GM19099 (cell line): ENCODE measurements at regions not wholly inside any gene's neighbourhood (a gene's known extent, or its start where the extent isn't known, plus 50 kb on each side); places are given as distances from the start of the nearest gene placed in this dataset.

Experiments used
- POLR2A ChIP-seq: IDR thresholded peaks from 3 replicates; pipeline ENCODE4 v1.6.1; 2011; ENCODE audit warnings: low read depth; ENCODE audit not compliant: insufficient read length; ENCODE audit errors: extremely low read depth

DNA sequence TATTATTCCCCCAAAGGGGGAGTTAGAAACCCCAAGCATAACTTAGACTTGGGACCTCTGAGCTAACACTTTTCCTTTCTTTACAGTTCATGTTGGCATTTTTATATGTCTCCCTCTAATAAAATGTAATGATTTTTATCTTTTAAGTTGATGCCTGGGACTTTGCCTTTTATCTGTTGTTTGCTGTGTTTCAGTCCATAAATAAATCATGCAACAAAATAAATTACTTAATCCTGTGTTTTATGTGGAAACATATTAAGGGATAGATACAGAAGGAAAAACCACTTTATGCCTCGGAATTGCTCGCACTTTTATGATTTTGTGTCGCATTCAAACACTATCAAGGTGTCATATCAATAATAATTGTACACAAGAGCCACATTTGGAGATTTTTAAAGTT is 93.7 kb upstream of the TBC1D5 start:
- TF ChIP-seq POLR2A: no peak

DNA sequence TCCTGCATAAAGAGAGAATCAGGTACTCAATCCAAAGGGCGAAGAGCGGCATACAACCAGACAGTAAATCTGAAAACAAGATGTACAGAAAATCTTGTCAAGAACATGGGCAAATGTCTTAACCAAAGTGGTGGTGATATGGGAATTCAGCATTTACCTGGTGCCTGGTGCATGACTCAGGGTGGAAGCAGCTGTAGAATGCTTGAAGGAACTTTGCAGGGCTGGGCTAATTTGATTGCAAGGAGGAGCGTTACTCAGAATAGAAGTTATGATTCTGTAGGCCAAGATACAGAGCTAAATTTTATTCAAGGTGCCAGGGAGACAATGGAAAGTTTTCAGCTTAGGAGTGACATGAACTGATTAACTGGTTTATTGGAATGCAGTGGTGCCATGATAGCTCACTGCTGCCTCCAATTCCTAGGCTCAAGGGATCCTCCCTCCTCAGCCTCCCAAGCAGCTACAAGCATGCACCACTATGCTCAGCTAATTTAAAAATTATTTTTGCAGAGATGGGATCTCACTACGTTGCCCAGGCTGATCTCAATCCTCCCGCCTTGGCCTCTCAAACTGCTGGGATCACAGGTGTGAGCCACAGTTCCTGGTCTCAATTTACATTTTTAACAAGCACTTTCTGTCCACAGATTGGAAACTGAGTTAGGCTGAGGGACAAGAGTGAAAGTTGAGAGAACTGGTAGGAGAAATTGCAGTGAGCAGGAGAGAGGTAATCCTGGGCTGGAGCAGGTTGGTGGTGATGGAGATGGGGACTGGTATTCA is 91.5 kb upstream of the TBC1D5 start:
- TF ChIP-seq POLR2A: no peak

DNA sequence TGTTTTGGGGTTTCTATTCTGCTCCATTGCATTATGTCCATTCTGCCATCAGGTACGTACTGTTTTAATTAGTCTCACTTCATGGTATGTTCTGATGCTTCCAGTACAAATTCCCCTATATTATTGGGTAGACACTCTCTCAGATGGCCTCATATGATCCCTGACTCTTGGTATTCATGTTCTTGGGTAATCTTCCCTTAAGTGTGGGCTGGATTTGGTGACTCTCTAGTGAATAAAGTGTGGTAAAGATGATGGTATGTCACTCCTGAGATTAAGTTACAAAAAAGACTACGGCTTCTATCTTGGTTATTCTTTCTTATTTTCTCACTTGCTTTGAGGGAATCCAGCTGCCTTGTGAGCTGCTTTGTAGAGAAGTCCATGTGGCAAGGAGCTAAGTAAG is 89.6 kb upstream of the TBC1D5 start:
- TF ChIP-seq POLR2A: no peak

DNA sequence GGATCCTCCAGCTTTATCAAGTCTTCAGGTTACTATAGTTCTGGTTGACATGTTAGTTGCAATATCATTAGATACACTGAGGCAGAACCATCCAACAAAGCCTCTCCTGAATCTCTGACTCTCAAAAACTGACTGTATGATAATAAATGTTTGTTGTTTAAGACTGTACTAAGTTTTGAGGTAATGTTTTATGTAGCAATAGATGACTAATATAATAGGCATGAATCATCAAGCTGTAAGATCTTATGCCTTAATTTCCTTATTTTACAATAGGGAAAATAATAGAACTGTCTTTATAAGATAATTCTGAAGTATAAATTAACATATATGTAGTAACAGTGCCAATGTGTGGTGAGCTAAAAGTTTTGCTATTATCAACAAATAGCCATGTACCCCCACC is 88.9 kb upstream of the TBC1D5 start:
- TF ChIP-seq POLR2A: no peak

DNA sequence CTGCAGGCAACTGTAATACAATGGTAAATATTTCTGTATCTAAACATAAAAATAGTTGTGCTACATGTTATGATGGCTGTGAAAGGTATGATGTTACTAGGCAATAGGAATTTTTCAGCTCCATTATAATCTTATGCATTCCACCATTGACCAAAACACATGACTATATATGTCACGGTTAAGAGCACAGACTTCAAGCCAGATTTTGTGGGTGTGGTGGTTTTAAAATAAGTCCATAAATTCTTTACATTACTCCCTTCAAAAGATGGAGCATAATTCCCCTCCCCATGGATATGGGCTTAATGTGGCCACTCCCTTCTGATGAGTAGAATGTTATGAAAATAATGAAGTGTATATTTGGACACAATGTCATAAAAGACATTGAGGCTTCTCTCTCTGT is 88.4 kb upstream of the TBC1D5 start:
- no peak for TF ChIP-seq POLR2A

DNA sequence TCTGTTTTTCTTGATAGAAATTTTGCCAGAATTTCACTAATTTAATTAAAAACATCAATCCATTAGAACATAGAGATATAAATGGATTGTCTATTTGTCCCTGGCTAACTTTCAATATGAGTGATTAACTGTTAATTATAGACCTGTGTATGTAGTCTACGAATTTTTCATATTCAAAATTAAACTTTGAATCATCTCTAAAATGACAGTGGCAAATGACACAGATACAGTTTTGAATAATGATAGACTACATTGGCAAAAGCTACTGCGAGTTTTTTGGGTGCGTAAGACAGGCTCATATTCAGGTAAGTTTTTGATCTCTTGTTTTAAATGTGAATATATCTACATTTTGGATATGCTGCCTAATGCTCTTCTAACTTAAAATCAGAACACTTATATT is 86.0 kb upstream of the TBC1D5 start:
- no peak for TF ChIP-seq POLR2A

DNA sequence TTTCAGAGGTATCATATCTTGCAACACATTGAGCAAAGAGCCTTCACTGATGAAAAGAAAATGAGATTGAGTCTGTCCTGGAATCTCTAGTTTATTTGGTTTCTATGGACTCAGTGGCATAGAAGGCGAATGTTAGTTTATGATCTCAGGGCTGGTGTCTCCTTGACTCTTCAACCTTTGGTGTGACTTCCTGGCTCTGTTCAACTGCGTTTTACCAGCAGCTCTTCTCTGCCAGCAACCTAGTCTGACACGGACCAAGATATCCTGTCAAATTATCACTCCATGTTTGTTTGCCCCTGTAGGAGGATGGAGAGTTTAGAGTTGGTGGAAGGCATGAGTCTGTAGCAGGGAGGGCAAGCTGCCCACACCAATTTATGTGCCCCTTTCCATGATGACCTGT is 82.9 kb upstream of the TBC1D5 start:
- no peak for TF ChIP-seq POLR2A

DNA sequence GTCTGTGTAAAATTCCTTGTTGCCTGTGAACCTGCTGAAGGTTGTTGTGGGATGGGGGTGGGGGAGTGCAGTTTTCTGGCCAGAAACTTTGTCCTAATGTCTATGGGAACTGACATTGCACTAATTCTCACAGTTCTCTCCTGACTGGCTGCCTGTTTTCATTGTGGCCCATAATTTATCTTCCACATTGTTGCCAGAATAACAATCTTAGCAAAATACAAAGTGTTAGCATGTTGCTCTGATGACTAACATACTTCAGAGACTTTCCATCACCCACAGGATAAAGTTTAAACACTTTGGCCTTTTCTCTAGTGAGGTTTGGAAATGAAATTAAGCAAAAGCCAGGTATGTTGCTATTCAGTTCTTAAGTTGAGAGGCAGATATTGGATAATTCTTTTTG is 81.4 kb upstream of the TBC1D5 start:
- no peak for TF ChIP-seq POLR2A

DNA sequence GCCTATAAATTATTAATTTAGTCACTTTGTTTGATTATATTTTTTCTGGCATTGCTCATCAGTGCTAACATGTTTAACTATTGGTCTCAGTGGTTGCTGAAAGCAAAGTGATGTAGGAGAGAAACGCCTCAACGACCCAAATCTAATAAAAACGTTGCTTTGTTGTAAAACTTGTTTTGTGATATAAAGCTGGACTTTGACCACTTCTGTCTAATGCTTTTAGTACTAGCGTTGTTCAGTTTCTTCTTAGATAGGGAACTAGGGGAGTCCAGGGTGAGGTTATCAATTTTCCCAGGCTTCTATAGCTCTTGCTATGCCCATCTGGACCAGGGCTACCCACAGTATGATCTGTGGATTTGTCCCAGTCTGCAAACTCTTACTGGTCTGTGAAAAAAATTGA is 80.6 kb upstream of the TBC1D5 start:
- TF ChIP-seq POLR2A: no peak

DNA sequence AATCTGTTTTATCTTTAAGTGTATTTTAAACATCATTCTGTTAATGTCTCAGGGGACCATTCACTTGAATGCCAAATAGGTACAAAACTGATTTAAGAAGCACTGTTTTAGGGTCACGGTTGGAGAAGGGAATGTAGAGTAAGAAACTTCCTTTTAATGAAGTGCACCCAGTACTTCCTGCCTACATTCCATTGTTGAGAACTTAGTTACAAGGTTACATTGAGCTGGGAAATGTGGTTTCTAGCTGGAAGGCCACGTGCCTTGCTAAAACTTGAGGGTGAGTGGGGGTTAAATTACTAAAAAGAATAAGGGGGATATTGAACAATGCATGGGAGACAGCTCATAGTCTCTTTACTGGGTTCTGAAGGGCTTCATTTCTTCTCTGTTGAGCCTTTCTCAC is 78.3 kb upstream of the TBC1D5 start:
- no peak for TF ChIP-seq POLR2A

DNA sequence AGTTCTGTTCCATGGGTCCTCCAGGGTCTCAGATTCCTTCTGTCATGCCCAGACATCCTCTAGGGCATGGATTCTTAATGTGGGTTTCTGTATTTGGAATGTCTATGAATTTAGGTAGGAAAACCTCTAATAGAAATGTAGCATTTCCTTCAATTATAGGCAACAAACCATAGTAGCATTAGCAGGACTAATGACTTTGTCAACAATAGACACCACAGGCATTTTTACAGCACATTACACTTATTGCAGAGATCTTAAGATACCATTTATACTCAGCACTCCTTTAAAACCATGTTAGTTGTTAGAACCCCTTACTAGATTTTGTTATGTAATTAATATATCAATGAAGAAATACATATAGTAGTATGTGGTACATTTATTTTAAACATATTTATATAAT is 77.8 kb upstream of the TBC1D5 start:
- TF ChIP-seq POLR2A: no peak

DNA sequence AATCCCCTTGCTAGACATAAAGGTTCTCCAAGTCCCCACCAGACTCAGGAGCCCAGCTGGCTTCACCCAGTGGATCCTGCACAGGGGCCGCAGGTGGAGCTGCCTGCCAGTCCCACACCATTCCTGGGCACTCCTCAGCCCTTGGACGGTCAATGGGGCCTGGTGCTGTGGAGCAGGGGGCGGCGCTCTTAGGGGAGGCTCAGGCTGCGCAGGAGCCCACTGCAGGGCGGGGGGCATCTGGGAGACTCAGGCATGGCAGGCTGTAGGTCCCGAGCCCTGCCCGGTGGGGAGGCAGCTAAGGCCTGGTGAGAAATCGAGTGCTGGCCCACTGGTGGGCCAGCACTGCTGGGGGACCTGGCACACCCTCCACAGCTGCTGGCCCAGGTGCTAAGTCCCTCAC is 75.1 kb upstream of the TBC1D5 start:
- TF ChIP-seq POLR2A: no peak

DNA sequence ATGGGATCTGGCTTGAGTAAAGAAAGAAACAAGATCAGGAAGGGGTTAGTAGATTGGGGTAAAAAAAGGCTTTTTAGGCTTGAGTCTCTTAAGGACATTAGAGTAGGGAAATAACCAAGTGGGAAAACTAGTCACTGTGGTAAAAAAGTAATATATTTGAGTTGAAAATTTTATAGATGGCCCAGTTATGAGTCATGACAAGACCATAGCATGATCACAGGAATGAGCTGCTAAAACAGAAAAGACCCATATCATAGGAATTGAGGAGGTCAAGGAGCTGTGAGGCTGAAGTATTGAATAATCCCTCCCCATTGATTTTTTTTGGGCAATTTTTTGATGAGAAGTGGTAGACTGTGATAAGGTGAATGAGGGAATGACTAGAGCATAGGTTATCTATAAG is 69.2 kb upstream of the TBC1D5 start:
- no peak for TF ChIP-seq POLR2A

DNA sequence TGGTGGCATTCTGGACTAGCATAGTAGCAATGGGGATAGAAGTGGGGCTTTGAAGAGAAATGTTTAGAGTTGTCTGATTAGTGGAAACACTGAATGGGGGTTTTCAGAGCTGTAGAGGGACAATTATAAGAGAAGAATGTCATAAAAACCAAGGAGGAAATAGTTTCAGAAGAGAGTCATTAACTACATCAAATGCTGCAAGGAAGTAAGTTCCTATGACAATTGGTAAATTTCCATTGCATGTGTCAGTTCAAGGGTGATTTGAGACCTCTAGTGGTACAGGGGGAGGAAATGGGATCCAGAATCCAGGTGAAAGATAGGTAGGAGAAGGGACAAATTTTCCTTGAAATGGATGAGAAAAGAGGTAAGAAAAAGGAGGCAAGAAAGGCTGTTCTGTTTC is 68.3 kb upstream of the TBC1D5 start:
- no peak for TF ChIP-seq POLR2A

DNA sequence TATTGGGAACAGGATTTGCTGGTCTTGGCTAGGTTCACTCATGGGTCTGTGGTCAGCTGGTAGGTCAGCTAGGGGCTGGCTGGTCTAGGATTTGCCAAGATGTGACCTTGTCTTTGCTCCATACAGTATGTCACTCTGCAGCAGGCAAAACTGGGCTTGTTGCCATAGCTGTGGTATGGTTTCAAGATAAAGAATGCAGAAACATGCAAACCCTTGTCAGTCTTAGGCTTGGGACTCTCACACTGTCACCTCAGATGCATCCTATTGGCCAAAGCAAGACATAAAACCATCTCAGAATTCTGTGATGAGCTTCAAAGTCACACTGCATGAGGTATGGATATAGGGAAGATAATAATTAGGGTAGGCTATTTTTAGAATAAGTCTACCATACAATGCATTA is 66.6 kb upstream of the TBC1D5 start:
- no peak for TF ChIP-seq POLR2A

DNA sequence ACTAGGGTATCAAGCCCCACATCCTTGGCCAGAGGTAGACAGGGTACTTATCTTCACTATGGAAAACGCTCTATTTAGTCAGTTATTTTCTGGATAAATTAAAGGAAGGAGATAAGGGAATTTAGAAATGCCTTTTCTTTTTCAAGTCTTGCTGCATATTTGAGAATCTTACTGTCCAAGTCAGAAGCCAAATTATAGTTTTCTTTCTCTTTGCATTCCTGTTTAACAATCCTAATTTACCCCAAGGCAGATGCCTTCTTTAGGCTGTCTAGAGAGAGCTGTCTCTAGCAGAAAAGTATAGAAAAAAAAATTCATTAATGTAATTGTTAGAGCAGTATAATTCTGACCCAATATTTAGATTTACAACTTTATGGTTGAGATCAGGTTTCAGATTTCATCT is 64.4 kb upstream of the TBC1D5 start:
- TF ChIP-seq POLR2A: no peak

DNA sequence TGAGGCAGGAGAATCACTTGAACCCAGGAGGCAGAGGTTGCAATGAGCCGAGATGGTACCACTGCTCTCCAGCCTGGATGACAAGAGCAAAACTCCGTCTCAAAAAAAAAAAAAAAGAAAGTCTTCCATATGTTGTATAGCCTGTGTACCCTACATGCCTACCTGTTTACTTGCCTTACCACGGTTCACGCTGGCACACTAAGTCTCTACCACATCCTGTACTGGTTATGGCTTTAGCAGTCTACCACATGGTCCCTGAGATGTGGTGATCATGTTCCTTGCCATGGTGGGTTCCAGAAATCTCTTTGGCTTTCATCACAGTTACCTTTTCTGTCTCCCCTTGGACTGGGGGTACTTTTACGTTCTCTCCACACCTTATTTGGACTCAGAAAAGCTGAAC is 63.8 kb upstream of the TBC1D5 start:
- TF ChIP-seq POLR2A: no peak
